GM12873 (cell line): ENCODE measurements at regions not wholly inside any gene's neighbourhood (a gene's known extent, or its start where the extent isn't known, plus 50 kb on each side); places are given as distances from the start of the nearest gene placed in this dataset.

Experiments used
- CTCF ChIP-seq: IDR thresholded peaks from 2 replicates; pipeline ENCODE4 v1.5.1; 2012; ENCODE audit warnings: low read depth, mild to moderate bottlenecking, moderate library complexity, low read length, control low read depth; ENCODE audit not compliant: insufficient read depth; ENCODE audit errors: missing control alignments

GRCh38 chr5:87015901-87016300 lies 251.8 kb upstream of the RASA1 start:
- no peak for TF ChIP-seq CTCF

- no peak for TF ChIP-seq CTCF
Measured at GRCh38 chr5:87020099-87020934, 247.4 kb upstream of the RASA1 start.

- TF ChIP-seq CTCF: no peak
Measured at GRCh38 chr5:87022415-87022814, 245.3 kb upstream of the RASA1 start.

- no peak for TF ChIP-seq CTCF
Measured at GRCh38 chr5:87027570-87027969, 240.1 kb upstream of the RASA1 start.

GRCh38 chr5:87029951-87030350 lies 237.7 kb upstream of the RASA1 start:
- TF ChIP-seq CTCF: no peak

- TF ChIP-seq CTCF: no peak
Measured at GRCh38 chr5:87030699-87031098, 237.0 kb upstream of the RASA1 start.

GRCh38 chr5:87034557-87034956 lies 233.1 kb upstream of the RASA1 start:
- no peak for TF ChIP-seq CTCF
